H1 (cell line): ENCODE measurements at regions not wholly inside any gene's neighbourhood (a gene's known extent, or its start where the extent isn't known, plus 50 kb on each side); places are given as distances from the start of the nearest gene placed in this dataset.

Source experiments
- CTCF ChIA-PET: fragments of 300-600 bp; sonication (Branson Sonifier 250); formaldehyde crosslinking; loops from one replicate; lab custom pipeline; 2021; ENCODE audit not compliant: partially characterized antibody; lab: Charles Lee
- POLR2A ChIA-PET: fragments of 300-600 bp; sonication (Branson Sonifier 250); formaldehyde crosslinking; loops from one replicate; lab custom pipeline; 2021; ENCODE audit warnings: inconsistent platforms; ENCODE audit not compliant: partially characterized antibody; lab: Charles Lee
- DNase-seq, 2 experiments: peaks; one replicate each; pipeline versions ENCODE4 v3.0.0 to v3.0.0-alpha.2; 2010 to 2022; ENCODE audit warnings: low spot score in 2 of 2, low read depth in 1 of 2, mixed read lengths in 1 of 2
- FAIRE-seq: peaks from 2 replicates; lab custom pipeline; 2011; peaks lifted over from hg19 to GRCh38; lab: Jason Lieb, UNC
- H2AFZ ChIP-seq: 2 replicates; pipeline ENCODE4 v1.8.1; 2012; ENCODE audit warnings: low read length, inconsistent platforms
- H2AK5ac ChIP-seq: 2 replicates; pipeline ENCODE4 v1.6.1; 2013; ENCODE audit warnings: low read depth, low read length
- H2BK120ac ChIP-seq: replicated peaks from 2 replicates; pipeline ENCODE3; 2013; ENCODE audit warnings: low read depth, low read length, inconsistent platforms
- H2BK12ac ChIP-seq: 2 replicates; pipeline ENCODE4 v1.6.1; 2013; ENCODE audit warnings: low read depth, low read length
- H2BK15ac ChIP-seq: 2 replicates; pipeline ENCODE4 v1.6.1; 2013; ENCODE audit warnings: low read length
- H2BK20ac ChIP-seq: 2 replicates; pipeline ENCODE4 v1.6.1; 2013; ENCODE audit warnings: low read length
- H2BK5ac ChIP-seq: 2 replicates; pipeline ENCODE4 v1.6.1; 2013; ENCODE audit warnings: low read depth, low read length
- H3K14ac ChIP-seq: 2 replicates; pipeline ENCODE4 v1.6.1; 2013; ENCODE audit warnings: inconsistent platforms; ENCODE audit not compliant: insufficient read length
- H3K18ac ChIP-seq: 2 replicates; pipeline ENCODE4 v1.6.1; 2013; ENCODE audit warnings: low read length; ENCODE audit errors: extremely low read depth
- H3K23ac ChIP-seq: 2 replicates; pipeline ENCODE4 v1.6.1; 2013; ENCODE audit warnings: inconsistent platforms; ENCODE audit not compliant: insufficient read length
- H3K23me2 ChIP-seq: 2 replicates; pipeline ENCODE4 v1.6.1; 2013; ENCODE audit warnings: low read depth, low read length
- H3K27ac ChIP-seq: 2 replicates; pipeline ENCODE4 v1.6.1; 2011; ENCODE audit warnings: low read depth, low read length, inconsistent platforms
- H3K27me3 ChIP-seq, 4 experiments: replicated peaks in 1 of 4; 1 replicate in 1 of 4; 2 replicates in 3 of 4; pipeline versions ENCODE4 v1.6.1 to v1.8.1; 2011 to 2013; ENCODE audit warnings: low read length in 3 of 4, mild to moderate bottlenecking in 3 of 4, inconsistent platforms in 2 of 4, mixed read lengths in 2 of 4, moderate library complexity in 1 of 4; ENCODE audit not compliant: control insufficient read depth in 3 of 4, insufficient read depth in 3 of 4; ENCODE audit errors: extremely low read depth in 1 of 4
- H3K36me3 ChIP-seq, 4 experiments: 2 replicates each; pipeline versions ENCODE4 v1.6.1 to v1.8.1; 2011 to 2013; ENCODE audit warnings: mild to moderate bottlenecking in 4 of 4, low read length in 3 of 4, moderate library complexity in 2 of 4, control low read depth in 1 of 4, inconsistent platforms in 1 of 4; ENCODE audit not compliant: insufficient read depth in 4 of 4, control insufficient read depth in 2 of 4
- H3K4ac ChIP-seq: replicated peaks from 2 replicates; pipeline ENCODE3; 2013; ENCODE audit warnings: low read length, low read depth, mixed read lengths, inconsistent platforms; ENCODE audit not compliant: insufficient read length
- H3K4me1 ChIP-seq, 4 experiments: replicated peaks in 1 of 4; 1 replicate in 1 of 4; 2 replicates in 3 of 4; pipeline versions ENCODE4 v1.6.1 to v1.8.1; 2011 to 2013; ENCODE audit warnings: low read length in 3 of 4, inconsistent platforms in 2 of 4, mixed read lengths in 1 of 4; ENCODE audit not compliant: insufficient read depth in 4 of 4, control insufficient read depth in 3 of 4
- H3K4me2 ChIP-seq, 2 experiments: 2 replicates each; pipeline versions ENCODE4 v1.6.1 to v1.8.1; 2011 to 2013; ENCODE audit warnings: low read depth in 2 of 2, low read length in 2 of 2, control low read depth in 1 of 2, inconsistent platforms in 1 of 2, mild to moderate bottlenecking in 1 of 2; ENCODE audit not compliant: insufficient read depth in 1 of 2
- H3K4me3 ChIP-seq, 4 experiments: fragments of 200-600, 300-600 bp in 1 of 4; sonication (generic), shearing (Covaris generic), sonication (Bioruptor Twin) in 1 of 4; 2 replicates each; pipeline versions ENCODE4 v1.5.1 to v1.8.1; 2011 to 2016; ENCODE audit warnings: low read length in 4 of 4, low read depth in 3 of 4, control low read depth in 2 of 4, inconsistent platforms in 2 of 4, mild to moderate bottlenecking in 2 of 4, mixed read lengths in 1 of 4, moderate library complexity in 1 of 4; ENCODE audit not compliant: insufficient read depth in 2 of 4; ENCODE audit errors: extremely low read depth in 1 of 4
- H3K56ac ChIP-seq: replicated peaks from 2 replicates; pipeline ENCODE3; 2013; ENCODE audit warnings: low read depth, mild to moderate bottlenecking, mixed read lengths, low read length, inconsistent platforms; ENCODE audit not compliant: insufficient read length
- H3K79me1 ChIP-seq: 2 replicates; pipeline ENCODE4 v1.6.1; 2013; ENCODE audit warnings: low read depth, low read length, control low read depth
- H3K79me2 ChIP-seq, 2 experiments: 2 replicates each; pipeline versions ENCODE4 v1.6.1 to v1.8.1; 2012 to 2013; ENCODE audit warnings: low read length in 2 of 2, mild to moderate bottlenecking in 2 of 2, inconsistent platforms in 1 of 2; ENCODE audit not compliant: insufficient read depth in 2 of 2, control insufficient read depth in 1 of 2
- H3K9ac ChIP-seq, 4 experiments: replicated peaks in 1 of 4; 1 replicate in 1 of 4; 2 replicates in 3 of 4; pipeline versions ENCODE4 v1.6.1 to v1.8.1; 2011 to 2013; ENCODE audit warnings: low read depth in 3 of 4, low read length in 3 of 4, control low read depth in 2 of 4, mild to moderate bottlenecking in 2 of 4, moderate library complexity in 2 of 4, inconsistent platforms in 1 of 4; ENCODE audit errors: extremely low read depth in 1 of 4
- H3K9me3 ChIP-seq, 2 experiments: 2 replicates each; pipeline versions ENCODE4 v1.6.1 to v1.8.1; 2012 to 2013; ENCODE audit warnings: mild to moderate bottlenecking in 2 of 2, moderate library complexity in 2 of 2, control low read depth in 1 of 2, inconsistent platforms in 1 of 2, low read depth in 1 of 2, low read length in 1 of 2, mixed read lengths in 1 of 2; ENCODE audit not compliant: insufficient read depth in 2 of 2
- H4K20me1 ChIP-seq, 2 experiments: replicated peaks in 1 of 2; 2 replicates each; pipeline versions ENCODE3 to v1.8.1; 2011 to 2013; ENCODE audit warnings: inconsistent platforms in 2 of 2, low read length in 2 of 2, mild to moderate bottlenecking in 1 of 2; ENCODE audit not compliant: insufficient read depth in 2 of 2, control insufficient read depth in 1 of 2
- H4K5ac ChIP-seq: 2 replicates; pipeline ENCODE4 v1.6.1; 2013; ENCODE audit warnings: low read length, low read depth, mixed read lengths, inconsistent platforms; ENCODE audit not compliant: insufficient read length
- H4K8ac ChIP-seq: 2 replicates; pipeline ENCODE4 v1.8.0; 2013; ENCODE audit warnings: mild to moderate bottlenecking, moderate library complexity, low read length, inconsistent platforms; ENCODE audit not compliant: insufficient read depth; ENCODE audit errors: extremely low read depth
- H4K91ac ChIP-seq: replicated peaks from 2 replicates; pipeline ENCODE3; 2013; ENCODE audit warnings: low read length, mixed read lengths, inconsistent platforms; ENCODE audit not compliant: insufficient read length
- ASH2L ChIP-seq: fragments of 200-600, 300-600 bp; sonication (generic); IDR thresholded peaks from one replicate; pipeline ENCODE4 v1.7.1; 2017; ENCODE audit warnings: low read length
- CHD1 ChIP-seq: IDR thresholded peaks from 2 replicates; pipeline ENCODE4 v1.6.1; 2012; ENCODE audit warnings: low read depth, low read length, improper control_type of control experiment
- CTBP2 ChIP-seq: IDR thresholded peaks from 2 replicates; pipeline ENCODE4 v1.7.0; 2011; ENCODE audit warnings: borderline replicate concordance, mild to moderate bottlenecking, moderate library complexity, mixed read lengths, low read length; ENCODE audit not compliant: insufficient read depth, insufficient read length
- EZH2 ChIP-seq: fragments of 200-600 bp; sonication (generic); IDR thresholded peaks from 2 replicates; pipeline ENCODE4 v1.7.1; 2012; ENCODE audit warnings: low read depth, mild to moderate bottlenecking, moderate library complexity, low read length, inconsistent platforms; ENCODE audit not compliant: severe bottlenecking
- SP1 ChIP-seq: IDR thresholded peaks from 2 replicates; pipeline ENCODE4 v1.6.1; 2011; ENCODE audit warnings: low read depth, low read length
- SP4 ChIP-seq: IDR thresholded peaks from 2 replicates; pipeline ENCODE4 v1.6.1; 2012; ENCODE audit warnings: low read length, inconsistent platforms
- SUZ12 ChIP-seq: fragments of 200-600 bp; sonication (generic); IDR thresholded peaks from 2 replicates; pipeline ENCODE4 v1.6.1; 2012; ENCODE audit warnings: mild to moderate bottlenecking, inconsistent platforms, low read length, moderate library complexity, mixed read lengths
- TCF12 ChIP-seq: IDR thresholded peaks from 2 replicates; pipeline ENCODE4 v1.6.1; 2011; ENCODE audit warnings: low read depth, mild to moderate bottlenecking, low read length
- WGBS, 2 experiments: shearing (Covaris generic) in 1 of 2; methylation state at CpG; one replicate each; pipeline versions ENCODE4 v1.1.6 to v1.1.7; 2013 to 2015; ENCODE audit warnings: low lambda C conversion rate in 2 of 2, mixed read lengths in 2 of 2, inconsistent platforms in 1 of 2, low coverage in 1 of 2, missing lambda C conversion rate in 1 of 2; ENCODE audit not compliant: insufficient replicate concordance in 2 of 2, insufficient coverage in 1 of 2, insufficient read length in 1 of 2; ENCODE audit errors: extremely low coverage in 1 of 2, missing lambda C conversion rate in 1 of 2; 5-methylcytosine and 5-hydroxymethylcytosine counted together
- TF ChIP-seq, protein P1 (sequence below): IDR thresholded peaks from 2 replicates; pipeline ENCODE4 v1.6.1; 2012; ENCODE audit warnings: low read length, inconsistent platforms

DNA sequence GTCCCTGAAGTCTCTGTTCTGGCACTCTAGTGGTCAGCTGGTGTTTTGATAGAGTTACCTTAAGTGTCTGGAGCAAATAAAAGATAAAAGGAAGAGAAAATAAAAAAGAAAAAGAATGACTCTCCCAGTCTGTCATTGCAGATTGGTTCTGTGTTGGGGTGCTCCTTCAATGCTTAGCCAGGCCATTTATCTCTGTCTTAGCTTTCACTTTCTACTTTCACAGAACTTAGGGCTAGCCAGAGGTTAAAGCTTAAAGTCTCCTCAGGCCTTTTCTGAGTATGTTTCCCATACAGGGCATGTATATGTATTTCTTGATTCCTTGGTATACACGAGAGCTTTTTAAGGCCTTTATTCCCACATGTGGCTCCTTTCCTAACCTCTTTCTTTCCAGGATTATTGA lies 83.1 kb upstream of the TEX13D start:
- H2AFZ ChIP-seq = no peak overlapping the region
- no peaks in the 10 kb centered on the region for H3K79me2 ChIP-seq
- ChIA-PET POLR2A (no interaction called here), CTCF (no interaction called here)
- H3K9me3 ChIP-seq = no peaks in the 10 kb centered on the region
- no peak overlapping the region for H2BK15ac ChIP-seq
- no peaks in the 10 kb centered on the region for H3K27me3 ChIP-seq
- no peak for FAIRE-seq
- H4K8ac ChIP-seq = no peak overlapping the region
- no peak overlapping the region for H2BK20ac ChIP-seq
- H3K18ac ChIP-seq = no peak overlapping the region
- no peak overlapping the region for H2BK12ac ChIP-seq
- H3K4me1 ChIP-seq = no peaks in the 10 kb centered on the region
- no peak overlapping the region for H3K9ac ChIP-seq
- H3K23ac ChIP-seq = no peak overlapping the region
- no peaks in the 10 kb centered on the region for H4K20me1 ChIP-seq
- H2AK5ac ChIP-seq = no peak overlapping the region
- H3K14ac ChIP-seq = no peak overlapping the region
- H3K36me3 ChIP-seq = no peaks in the 10 kb centered on the region
- no peaks in the 10 kb centered on the region for H3K23me2 ChIP-seq
- H3K27ac ChIP-seq = no peak overlapping the region
- H3K4me3 ChIP-seq = no peak overlapping the region
- H2BK5ac ChIP-seq = no peak overlapping the region
- no peaks in the 10 kb centered on the region for H3K79me1 ChIP-seq
- H3K4me2 ChIP-seq = no peak overlapping the region
- no peak overlapping the region for H3K4ac ChIP-seq
- no peak for TF ChIP-seq CTBP2
- no peak for TF ChIP-seq SUZ12
- TF ChIP-seq ASH2L = no peak
- TF ChIP-seq SP1 = no peak
- no peak for TF ChIP-seq SP4
- no peak for TF ChIP-seq EZH2
- TF ChIP-seq TCF12 = no peak
- TF ChIP-seq, protein P1, sequence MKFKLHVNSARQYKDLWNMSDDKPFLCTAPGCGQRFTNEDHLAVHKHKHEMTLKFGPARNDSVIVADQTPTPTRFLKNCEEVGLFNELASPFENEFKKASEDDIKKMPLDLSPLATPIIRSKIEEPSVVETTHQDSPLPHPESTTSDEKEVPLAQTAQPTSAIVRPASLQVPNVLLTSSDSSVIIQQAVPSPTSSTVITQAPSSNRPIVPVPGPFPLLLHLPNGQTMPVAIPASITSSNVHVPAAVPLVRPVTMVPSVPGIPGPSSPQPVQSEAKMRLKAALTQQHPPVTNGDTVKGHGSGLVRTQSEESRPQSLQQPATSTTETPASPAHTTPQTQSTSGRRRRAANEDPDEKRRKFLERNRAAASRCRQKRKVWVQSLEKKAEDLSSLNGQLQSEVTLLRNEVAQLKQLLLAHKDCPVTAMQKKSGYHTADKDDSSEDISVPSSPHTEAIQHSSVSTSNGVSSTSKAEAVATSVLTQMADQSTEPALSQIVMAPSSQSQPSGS = no peak
- TF ChIP-seq CHD1 = no peak
- no peak for DNase-seq
- 85% methylated on average over 1 of the region's 1 CpG; no CpG with 5 or more reads in 1 of the 2 experiments for WGBS, 2 experiments
- no peak overlapping the region for H4K5ac ChIP-seq
- no peak overlapping the region for H2BK120ac ChIP-seq
- H4K91ac ChIP-seq = no peak overlapping the region
- no peak overlapping the region for H3K56ac ChIP-seq
